Right kidney (tissue), 1 donor: ENCODE measurements at regions not wholly inside any gene's neighbourhood (a gene's known extent, or its start where the extent isn't known, plus 50 kb on each side); places are given as distances from the start of the nearest gene placed in this dataset.
"Not testable (repeated sequence)": the region's sequence is repeated elsewhere in the genome, so short reads cannot be mapped to it uniquely, and the experiment has no call there.

ENCODE experiments used
- DNase-seq: peaks from one replicate; pipeline ENCODE4 v3.0.0-alpha.2; 2016

DNA sequence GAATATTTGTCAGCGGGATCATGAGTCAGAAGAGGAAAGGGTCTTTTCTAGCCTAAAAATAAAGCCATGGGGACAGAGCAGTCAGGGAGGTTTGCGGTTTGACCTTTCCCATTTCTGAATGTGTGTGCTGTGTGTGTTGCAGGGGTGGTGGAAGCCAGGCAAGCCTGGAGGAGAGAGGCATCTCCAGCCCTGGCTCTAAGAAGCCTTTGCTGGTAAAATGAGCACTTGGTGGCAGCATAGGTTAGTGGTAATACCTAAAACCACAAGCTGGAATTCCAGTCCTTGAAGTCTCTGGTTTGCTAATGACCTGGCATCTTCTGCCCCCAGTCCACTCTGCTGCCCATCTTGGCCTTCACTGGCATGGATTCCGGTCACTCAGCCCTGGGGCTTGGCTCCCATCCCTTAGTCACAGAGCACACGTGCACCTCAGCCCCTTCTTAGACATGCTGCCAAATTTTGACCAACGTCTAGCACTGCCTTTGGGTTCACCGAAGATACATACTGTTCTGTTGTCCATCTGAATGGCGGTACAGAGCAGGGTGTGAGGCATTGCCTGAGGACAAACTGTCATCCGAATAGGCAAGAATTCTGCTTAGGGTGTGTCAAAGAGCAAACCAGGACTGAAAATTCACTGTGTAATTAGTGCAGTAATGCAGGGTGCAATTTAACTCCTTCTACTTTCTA is 52.7 kb downstream of the KCNA5 start:
- DNase-seq, result no peak

DNA sequence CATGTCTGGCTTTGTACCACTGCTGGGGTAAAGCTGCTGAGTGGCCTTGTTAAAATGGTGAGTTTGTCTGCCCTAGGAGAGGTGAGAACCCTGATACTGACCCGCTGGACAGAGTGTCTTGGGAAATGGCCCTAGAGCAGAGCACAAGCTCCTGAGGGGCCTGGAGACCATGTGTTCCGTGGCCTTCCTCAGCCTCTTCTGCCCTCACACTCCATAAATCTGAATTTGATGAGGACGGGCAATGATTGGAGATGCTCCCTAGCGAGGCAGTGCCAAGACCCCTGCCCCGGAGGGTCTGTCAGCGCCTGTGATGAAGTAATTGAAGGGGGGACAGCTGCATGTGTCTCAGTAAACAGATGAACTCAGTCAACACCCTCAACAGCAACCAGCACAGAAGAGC is 54.1 kb downstream of the KCNA5 start:
- DNase-seq, result no peak

DNA sequence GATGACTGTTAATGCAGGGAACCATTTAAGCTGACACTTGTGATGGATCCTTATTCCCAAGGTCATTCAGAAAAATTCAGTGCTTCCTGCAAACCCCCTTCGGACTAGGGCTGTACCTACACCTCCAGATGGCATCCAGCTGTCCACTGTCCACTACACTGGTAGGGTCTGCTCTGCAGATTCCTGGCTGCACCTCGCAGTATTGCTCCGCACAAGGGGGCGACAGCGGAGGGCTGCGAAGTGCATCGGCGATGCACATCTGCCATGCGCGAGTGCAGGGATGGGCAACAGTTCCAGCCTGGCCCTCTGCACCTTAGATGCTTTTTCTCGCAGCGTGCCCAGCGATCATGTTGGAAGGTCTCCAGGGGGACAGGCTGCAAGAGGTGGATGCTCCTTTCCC is 55.5 kb downstream of the KCNA5 start:
- DNase-seq, result no peak

DNA sequence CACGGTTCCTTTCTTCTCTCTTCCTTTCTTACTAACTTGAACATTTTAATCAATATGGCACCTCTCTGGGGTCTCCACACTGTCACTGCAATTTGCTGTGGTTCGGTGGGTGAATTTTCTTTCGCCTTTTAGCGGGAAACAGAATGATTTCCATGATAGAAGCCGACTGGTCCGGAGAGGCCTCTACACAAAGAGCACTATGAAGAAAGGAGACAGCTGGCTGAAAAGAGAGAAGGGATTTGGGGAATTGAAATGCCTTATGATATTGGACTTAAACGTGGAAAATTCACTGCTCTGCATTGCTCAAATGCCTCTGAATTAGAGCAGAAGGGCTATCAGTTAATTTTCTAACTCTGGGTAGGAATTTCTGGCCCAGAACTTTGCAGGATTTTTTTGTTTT is 55.9 kb downstream of the KCNA5 start:
- no peak for DNase-seq

DNA sequence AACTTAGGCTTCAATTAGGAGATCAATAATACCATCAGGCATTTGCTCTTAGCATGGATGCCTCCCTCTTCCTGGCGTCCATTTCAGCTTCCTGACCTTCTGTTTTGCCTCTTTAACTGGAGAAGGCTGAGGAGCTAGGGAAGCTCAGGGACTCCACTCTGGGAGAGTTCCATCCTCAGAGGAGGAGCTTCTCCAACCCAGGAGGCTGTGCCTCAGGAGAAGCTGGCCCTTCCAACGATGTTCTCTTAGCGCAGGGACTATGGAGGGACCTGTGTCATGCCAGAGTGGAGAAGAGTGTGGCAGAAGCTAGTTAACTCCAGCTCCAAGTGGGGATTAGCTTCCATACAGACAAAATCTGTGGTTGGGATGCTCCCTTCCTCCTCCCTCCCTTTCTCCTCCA is 58.0 kb downstream of the KCNA5 start:
- no peak for DNase-seq

DNA sequence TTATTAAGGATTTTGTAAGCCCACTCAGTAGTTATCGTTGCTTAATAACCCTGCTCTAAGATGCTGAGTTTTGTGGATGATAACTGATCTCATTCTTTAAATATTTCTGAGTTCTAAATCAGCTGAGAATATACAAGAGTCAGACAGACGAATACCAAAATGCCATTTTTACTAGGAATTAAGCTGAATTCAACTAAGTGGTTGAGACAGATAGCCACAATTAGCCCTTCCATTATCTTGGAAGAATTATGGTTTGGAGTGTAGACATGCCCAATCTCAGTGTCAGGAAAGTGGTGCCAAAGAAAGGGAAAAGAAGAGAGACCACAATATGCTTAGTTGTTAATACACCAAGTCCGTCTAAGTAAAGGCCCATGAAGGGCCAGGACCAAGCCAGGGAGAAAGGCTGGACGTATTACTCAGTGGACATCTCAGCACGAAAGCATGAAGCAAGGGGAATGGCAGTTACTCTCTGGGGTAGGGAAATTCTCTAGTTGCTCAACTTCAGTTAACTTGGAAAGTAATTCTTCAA is 58.6 kb downstream of the KCNA5 start:
- DNase-seq, result no peak

DNA sequence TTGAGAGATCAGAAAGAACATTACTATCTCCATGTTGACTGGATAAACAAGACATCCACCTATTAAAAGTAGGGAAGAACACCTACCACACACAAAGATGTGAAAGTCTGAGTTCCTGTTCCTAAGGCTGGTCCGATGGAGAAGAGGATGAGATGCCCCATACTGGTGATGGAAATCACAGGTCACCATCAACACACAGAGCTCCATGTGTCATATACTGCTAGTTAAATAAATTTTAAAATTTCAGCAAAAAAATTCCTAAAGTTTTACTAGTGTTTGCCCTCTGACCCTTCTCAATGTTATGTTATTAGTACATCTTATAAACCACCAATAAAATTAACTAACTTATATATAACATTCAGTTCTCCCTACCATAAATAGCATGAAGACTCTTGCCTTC is 59.1 kb downstream of the KCNA5 start:
- no peak for DNase-seq

DNA sequence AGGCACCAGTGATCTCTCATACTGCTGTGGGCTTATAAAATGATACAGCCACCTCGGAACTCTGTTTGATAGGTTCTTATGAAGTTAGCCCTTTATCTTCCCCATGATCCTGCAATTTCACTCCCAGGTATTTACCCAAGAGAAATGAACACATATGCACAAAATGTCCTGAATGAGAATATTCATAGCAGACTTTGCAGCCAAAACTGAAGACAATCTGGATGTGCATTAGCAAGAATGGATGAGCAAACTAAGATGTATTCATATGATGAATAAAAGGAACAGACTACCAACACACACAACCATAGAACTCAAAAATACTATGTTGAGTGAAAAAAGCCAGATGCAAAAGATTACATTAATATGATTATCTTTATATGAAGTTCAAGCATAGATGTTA is 66.7 kb downstream of the KCNA5 start:
- DNase-seq, result no peak

DNA sequence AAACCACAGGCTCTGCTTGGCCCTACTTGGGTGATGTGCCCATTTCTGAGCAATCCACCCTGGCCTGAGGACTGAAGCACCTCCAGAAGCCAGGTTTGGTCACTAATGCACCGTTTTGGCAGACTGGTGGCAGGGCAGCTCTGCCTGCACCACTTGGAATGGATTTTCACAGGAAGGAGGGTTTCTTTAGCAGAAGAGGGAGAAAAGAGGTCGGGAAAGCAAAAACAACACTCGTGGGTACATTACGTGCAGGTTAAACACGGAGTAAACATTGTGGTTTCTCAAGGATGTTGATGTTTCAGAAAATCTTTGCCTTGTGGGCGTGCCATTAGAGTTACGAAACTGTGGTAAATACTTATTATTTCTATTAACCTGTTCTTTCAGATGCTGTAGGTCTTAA is 70.8 kb downstream of the KCNA5 start:
- DNase-seq, result no peak

DNA sequence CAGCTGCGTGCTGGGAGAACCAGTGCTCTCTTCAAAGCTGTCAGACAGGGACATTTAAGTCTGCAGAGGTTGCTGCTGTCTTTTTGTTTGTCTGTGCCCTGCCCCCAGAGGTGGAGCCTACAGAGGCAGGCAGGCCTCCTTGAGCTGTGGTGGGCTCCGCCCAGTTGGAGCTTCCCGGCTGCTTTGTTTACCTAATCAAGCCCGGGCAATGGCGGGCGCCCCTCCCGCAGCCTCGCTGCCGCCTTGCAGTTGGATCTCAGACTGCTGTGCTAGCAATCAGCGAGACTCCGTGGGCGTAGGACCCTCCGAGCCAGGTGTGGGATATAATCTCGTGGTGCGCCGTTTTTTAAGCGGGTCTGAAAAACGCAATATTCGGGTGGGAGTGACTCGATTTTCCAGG is 78.1 kb downstream of the KCNA5 start:
- not testable (repeated sequence) for DNase-seq

DNA sequence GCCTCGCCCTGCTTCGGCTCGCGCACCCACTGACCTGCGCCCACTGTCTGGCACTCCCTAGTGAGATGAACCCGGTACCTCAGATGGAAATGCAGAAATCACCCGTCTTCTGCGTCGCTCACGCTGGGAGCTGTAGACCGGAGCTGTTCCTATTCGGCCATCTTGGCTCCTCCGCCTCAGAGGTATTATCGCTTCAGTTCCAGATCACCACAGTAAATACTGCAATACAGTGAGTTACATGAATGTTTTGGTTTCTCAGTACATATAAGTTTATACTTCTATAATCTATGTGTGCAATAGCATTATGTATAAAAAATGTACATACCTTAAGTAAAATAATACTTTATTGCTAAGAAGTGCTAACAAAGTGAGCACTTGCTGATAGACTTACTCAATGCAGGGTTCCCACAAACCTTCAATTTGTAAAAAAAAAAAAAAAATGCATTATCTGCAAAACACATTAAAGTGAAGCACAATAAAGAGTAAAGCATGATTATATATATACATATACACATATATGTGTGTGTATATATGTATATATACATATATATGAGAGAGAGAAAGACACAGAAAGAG is 78.7 kb downstream of the KCNA5 start:
- not testable (repeated sequence) for DNase-seq

DNA sequence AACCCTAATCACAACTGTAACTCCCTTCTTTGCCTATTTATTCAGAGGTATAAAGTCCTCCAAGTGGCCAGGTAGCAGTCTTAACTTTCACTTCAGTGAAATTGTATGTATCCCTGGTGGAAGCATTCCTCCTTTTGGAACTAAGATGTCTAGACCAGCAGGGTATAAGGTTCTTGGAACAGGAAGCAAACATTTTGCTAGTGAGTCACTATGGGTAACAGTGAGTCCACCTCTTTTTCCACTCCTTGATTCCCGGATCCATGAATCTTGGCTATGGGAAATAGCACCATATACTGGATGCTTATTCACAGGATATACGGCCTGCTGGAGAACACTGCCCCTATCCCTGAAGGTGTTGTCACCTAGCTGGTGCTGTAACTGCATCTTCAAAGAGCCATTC is 80.2 kb downstream of the KCNA5 start:
- no peak for DNase-seq

DNA sequence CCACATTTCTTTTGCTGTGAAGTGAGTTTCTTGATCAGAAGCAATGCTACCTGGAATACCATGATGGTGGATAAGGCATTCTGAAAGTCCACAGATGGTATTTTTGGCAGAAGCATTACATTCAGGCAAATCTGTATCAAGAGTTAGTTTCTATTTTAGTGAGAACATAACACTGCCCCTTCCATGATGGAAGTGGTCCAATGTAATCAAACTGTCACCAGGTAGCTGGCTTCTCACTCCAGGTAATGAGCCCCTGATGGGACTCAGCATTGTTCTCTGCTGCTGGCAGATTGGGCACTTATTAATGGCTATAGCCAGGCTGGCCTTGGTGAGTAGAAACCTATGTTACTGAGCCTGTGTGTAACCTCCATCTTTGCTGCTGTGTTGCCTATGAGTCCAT is 80.7 kb downstream of the KCNA5 start:
- no peak for DNase-seq

DNA sequence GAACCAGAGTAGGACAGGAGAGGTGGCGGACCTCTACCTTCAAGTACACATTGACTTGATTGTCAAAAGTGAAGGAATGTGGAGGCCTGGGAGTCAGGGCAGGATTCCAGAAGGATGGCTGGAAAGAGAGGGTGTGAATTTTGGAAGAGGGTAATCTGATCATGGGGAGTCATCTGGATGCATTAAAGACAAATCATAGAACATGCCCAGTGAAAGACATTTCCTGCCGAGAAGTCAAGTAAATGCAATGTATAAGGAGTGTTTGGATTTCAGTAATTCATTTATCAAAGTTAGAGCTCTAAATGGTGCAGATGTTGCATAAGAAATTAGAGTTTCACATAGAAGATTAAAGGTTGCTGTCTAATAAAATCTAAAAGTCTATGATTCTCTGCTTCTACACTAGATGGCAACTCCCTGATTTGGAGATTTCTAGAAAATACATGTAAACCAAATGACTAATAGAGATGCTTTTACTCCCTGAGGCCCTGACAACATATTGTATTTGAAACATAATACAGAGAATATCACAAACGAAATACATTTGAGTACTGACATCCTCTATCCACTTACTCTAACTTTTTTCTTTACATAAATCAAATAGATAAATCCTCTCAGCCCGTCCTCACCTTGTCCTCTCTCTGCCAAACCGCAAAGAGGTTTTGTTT is 91.3 kb downstream of the KCNA5 start:
- no peak for DNase-seq

DNA sequence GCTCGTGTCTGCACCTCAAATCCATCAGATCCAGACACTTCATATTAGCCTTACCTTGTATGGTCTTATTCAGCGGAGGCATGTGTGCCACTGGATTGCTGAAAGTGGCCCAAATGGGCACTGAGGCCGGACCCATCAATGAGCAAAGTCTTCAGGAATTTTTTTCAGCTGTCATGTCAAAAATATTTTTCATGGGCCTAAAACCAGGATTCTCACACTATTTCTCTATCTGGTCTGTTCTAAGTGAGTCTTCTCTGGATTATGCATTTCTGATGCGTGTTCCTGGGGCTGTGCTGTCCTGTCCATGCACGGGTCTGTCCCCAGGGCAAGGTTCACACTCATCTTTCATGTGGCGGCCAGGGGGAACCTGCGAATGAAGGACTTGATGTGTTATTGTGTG is 94.6 kb downstream of the KCNA5 start:
- no peak for DNase-seq

DNA sequence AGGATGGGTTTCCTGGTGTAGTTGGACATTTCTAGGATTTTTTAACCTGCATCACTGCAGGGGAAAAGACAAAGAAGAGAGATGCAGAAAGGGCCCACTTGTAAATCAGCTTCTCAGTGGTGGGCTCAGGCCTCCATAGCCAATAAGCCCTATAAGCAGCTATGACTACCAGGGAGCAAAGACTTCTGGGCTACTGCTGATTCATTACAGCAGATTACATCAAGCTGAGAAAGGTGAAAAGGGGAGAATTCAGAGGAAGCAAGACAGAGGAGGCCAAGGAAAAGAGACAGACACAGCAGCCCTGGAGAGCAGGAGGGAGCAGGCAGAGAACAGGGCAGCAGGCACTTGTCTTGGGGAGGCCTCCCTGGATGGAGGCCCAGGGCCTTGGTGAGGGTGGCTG is 95.2 kb downstream of the KCNA5 start:
- no peak for DNase-seq

DNA sequence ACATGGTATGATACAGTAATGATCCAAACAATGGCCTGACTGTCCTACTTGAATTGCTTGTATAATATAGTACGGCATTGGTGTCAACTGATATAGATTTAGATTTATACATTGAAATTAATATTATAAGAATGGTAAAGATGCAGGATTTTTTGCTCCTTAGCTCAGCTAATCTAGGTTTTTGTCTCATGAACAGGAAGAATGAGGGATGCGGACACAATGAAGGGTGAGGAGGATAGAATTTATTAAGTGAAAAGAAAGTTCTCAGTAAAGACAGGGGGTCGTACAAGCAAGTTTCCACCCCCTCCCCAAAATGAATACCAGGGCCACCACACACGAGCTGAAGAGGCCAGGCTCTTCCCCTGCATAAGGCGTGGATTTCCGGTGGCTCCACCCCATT is 96.1 kb downstream of the KCNA5 start:
- no peak for DNase-seq

DNA sequence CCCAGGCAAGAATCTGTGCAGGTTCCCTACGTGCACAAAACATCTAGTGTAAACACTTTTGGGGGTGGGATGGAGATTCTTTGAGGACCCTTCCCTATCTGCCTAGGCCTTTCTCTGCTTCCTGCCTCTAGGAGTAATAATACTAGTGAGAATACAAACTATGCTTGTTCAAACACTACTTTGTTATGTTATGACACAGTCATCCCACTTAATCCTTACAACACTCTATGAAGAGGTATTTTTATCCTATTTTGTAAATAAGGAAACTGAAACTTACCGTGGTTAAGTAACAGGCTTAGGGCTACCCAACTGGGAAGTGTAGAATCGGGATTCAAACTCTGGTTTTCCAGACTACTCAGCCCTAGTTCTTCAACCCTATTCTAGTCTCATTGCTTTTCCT is 96.5 kb downstream of the KCNA5 start:
- no peak for DNase-seq

DNA sequence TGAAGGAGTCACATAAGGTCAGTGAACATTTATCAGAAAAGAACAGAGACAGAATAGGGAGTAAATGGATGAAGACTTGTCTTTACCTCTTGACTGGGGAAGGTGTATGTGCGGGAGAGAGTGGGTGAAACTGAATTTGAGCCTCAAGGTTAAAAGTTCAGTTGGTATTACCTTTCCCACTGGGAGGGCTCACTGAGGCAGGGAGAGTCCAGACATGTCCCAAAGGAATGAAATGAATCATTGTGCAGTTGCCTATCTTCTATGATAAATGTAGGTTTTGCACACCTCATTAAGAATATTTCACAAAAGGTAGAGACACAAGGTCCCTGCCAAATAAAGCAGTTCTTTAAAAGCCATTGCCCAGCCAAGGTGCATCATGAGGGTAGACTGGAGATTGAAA is 105.2 kb downstream of the KCNA5 start:
- DNase-seq, result no peak

DNA sequence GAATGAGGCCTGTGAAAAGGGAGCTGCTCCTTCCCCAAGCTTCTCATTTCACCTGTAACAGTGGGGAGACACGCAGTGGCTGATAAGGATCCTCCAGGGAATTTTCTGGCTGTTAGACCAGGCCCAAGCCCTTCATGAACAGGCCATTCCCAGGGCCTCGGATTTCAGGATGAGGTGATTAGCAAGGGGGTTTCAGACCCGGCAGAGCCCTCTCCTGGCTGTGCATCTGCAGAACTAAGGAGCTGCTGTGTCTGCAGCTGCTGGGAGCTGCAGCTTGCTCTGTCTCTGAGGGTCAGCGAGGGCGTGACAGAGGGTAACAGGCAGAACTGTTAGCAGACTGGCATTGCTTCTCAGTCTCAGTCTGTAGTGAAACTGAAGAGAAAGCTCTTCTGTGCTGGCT is 110.4 kb downstream of the KCNA5 start:
- DNase-seq, result no peak

DNA sequence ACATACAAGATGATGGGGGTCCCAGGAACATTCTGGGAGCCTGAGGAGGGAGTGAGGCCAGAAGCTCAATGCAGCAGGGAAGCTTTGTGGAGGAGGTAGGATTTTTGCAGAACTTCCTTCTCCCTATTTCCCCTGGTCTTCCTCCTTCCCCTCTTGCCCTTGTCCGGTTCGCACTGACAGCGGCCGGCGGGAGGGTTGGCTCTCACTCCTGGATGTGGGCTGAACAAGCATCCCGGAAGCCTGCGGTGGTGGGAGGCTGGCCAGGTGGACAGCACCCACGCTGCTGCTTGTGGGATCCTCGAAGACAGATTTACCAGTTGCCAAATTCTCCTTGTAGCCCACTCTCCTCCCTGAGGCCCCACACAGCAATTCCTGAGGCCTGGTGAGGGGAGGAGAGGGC is 112.2 kb downstream of the KCNA5 start:
- no peak for DNase-seq

DNA sequence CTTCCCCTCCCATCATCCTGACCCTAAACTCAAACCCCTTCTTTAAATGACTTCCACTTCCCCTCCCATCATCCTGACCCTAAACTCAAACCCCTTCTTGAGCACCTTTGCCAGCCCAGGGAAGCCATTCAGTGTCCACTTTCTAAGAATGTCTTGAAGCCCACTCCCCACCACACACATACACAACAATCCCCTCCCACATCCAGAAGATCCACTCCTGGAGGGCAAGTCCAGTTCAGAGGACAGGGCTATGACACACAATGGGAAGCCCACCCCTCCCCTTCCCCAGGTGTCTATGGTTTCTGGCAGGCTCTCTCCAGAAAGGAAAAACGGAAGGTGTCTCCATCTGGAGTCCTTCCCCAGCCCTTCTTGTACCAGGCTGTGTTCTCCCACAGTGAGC is 117.1 kb downstream of the KCNA5 start:
- DNase-seq, result no peak

DNA sequence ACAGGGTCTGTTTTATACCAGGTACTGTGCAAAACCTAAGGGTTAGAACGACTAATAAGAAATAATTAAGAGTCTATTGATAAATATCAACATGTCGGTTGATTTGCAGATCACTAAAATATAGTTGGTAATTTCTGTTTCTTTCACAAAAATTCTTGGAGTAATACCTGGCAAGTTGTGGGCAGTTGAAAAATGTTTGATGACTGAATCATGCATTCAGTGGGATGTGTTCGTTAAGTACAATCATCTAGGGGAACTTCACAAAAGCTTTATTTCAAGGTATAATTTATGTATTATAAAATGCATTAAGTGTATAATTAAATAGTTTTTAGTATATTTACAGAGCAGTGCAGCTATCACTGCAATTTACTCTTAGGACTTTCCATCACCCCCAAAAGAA is 120.0 kb downstream of the KCNA5 start:
- no peak for DNase-seq
